PC-3 (cell line): ENCODE measurements at regions not wholly inside any gene's neighbourhood (a gene's known extent, or its start where the extent isn't known, plus 50 kb on each side); places are given as distances from the start of the nearest gene placed in this dataset.

Experiments
- ATAC-seq: fragments of 200-7000 bp; cut with Tn5 transposase; 2 replicates; pipeline ENCODE4 v1.9.1; 2020; ENCODE audit warnings: mild to moderate bottlenecking, moderate library complexity
- BruUV-seq: library from RNA; stranded (reverse); fragments of 400-500 nt; replicated peaks from 2 replicates; lab custom pipeline; 2021; lab: Mats Ljungman, UMichigan
- CTCF ChIA-PET: fragments of 300-600 bp; sonication (Branson Sonifier 250); formaldehyde crosslinking; loops from one replicate; lab custom pipeline; 2022; ENCODE audit warnings: antibody characterized with exemption; lab: Charles Lee
- POLR2A ChIA-PET: fragments of 300-600 bp; sonication (Branson Sonifier 250); formaldehyde crosslinking; loops from one replicate; lab custom pipeline; 2022; ENCODE audit warnings: antibody characterized with exemption; ENCODE audit not compliant: unreplicated experiment; lab: Charles Lee
- DNase-seq: peaks from one replicate; pipeline ENCODE4 v3.0.0-alpha.2; 2015
- H2AFZ ChIP-seq: fragments of 300-600 bp; sonication (generic); 2 replicates; pipeline ENCODE4 v1.6.0; 2016; ENCODE audit warnings: antibody characterized with exemption, low read length
- H3F3A ChIP-seq: fragments of 300-600 bp; sonication (generic); one replicate; pipeline ENCODE4 v1.6.0; 2017; ENCODE audit warnings: antibody characterized with exemption, low read length, control low read depth, mild to moderate bottlenecking; ENCODE audit not compliant: unreplicated experiment
- H3K27ac ChIP-seq: fragments of 300-600 bp; sonication (generic); 2 replicates; pipeline ENCODE4 v1.5.1; 2016; ENCODE audit warnings: mild to moderate bottlenecking, low read length
- H3K27me3 ChIP-seq: fragments of 300-600 bp; sonication (generic); 2 replicates; pipeline ENCODE4 v1.6.1; 2016; ENCODE audit warnings: low read length, mixed read lengths
- H3K36me3 ChIP-seq: fragments of 300-600 bp; sonication (generic); 2 replicates; pipeline ENCODE4 v1.6.1; 2016; ENCODE audit warnings: low read depth, mixed run types, low read length, mixed read lengths
- H3K4me1 ChIP-seq: fragments of 300-600 bp; sonication (generic); 2 replicates; pipeline ENCODE4 v1.5.1; 2016; ENCODE audit warnings: low read length; ENCODE audit not compliant: insufficient read depth
- H3K4me2 ChIP-seq: fragments of 300-600 bp; sonication (generic); 2 replicates; pipeline ENCODE4 v1.6.0; 2016; ENCODE audit warnings: low read length
- H3K4me3 ChIP-seq: fragments of 300-600 bp; sonication (generic); 2 replicates; pipeline ENCODE4 v1.5.1; 2016; ENCODE audit warnings: mild to moderate bottlenecking, low read length, mixed read lengths
- H3K79me2 ChIP-seq: fragments of 300-600 bp; sonication (generic); 2 replicates; pipeline ENCODE4 v1.6.1; 2017; ENCODE audit warnings: low read length, mixed read lengths
- H3K9ac ChIP-seq: fragments of 300-600 bp; sonication (generic); 2 replicates; pipeline ENCODE4 v1.6.0; 2016; ENCODE audit warnings: mild to moderate bottlenecking, low read length
- H3K9me2 ChIP-seq: fragments of 300-600 bp; sonication (generic); replicated peaks from 2 replicates; pipeline ENCODE4 v1.6.1; 2016; ENCODE audit warnings: mixed run types, low read length, mixed read lengths
- H3K9me3 ChIP-seq: fragments of 300-600 bp; sonication (generic); 2 replicates; pipeline ENCODE4 v1.6.1; 2016; ENCODE audit warnings: low read length, mixed read lengths
- H4K20me1 ChIP-seq: fragments of 300-600 bp; sonication (generic); 2 replicates; pipeline ENCODE4 v1.6.1; 2016; ENCODE audit warnings: low read length, mixed read lengths
- EZH2 ChIP-seq: fragments of 300-600 bp; sonication (generic); IDR thresholded peaks from one replicate; pipeline ENCODE4 v1.6.1; 2017; ENCODE audit warnings: antibody characterized with exemption, mild to moderate bottlenecking, low read length; ENCODE audit not compliant: unreplicated experiment
- EZH2phosphoT487 ChIP-seq: fragments of 300-600 bp; sonication (generic); IDR thresholded peaks from 2 replicates; pipeline ENCODE4 v1.6.1; 2018; ENCODE audit warnings: mild to moderate bottlenecking, antibody characterized with exemption, low read length, borderline replicate concordance
- intact Hi-C: fragments of 100-400 bp; cut with micrococcal nuclease; formaldehyde crosslinking; loops from 2 replicates; pipeline ENCODE4 v1.9.0; 2023
- TF ChIP-seq, protein P1 (sequence below): fragments of 300-600 bp; sonication (generic); conservative IDR thresholded peaks from 2 replicates; pipeline ENCODE4 v1.5.1; 2017; ENCODE audit warnings: antibody characterized with exemption, low read depth, mild to moderate bottlenecking, low read length

DNA sequence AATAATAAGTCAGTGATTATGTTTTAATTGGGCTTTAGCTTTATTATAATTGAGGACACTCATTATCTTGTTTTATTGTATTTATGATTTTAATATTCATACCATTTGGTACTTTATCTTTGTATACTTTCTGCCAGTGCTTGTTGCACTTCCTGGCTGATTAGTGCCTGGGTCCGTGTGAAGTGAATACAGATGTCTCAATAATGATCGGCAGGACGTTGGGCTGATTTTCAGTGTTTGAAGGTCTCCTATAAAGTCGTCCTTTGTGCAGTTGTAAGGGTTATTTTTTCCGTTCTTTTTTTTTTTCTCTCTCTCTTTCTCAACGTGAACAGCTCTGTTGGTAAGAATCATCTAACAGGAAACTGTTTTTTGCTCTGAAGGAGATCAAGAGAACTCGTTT is 450.0 kb upstream of the POU3F2 start:
- H3K4me1 ChIP-seq = no peaks in the 10 kb centered on the region
- H3K9me2 ChIP-seq = no peaks in the 10 kb centered on the region
- H3K4me3 ChIP-seq = no peak overlapping the region
- no peak overlapping the region for H3K4me2 ChIP-seq
- BruUV-seq = no TSS peak
- no peaks in the 10 kb centered on the region for H3K27me3 ChIP-seq
- DNase-seq = no peak
- no peaks in the 10 kb centered on the region for H3K36me3 ChIP-seq
- ATAC-seq = no peak
- CTCF ChIA-PET = no interaction called here
- no peaks in the 10 kb centered on the region for H4K20me1 ChIP-seq
- H3K9me3 ChIP-seq = no peaks in the 10 kb centered on the region
- intact Hi-C loops = no loop called here
- no peak overlapping the region for H2AFZ ChIP-seq
- POLR2A ChIA-PET = no interaction called here
- no peak for TF ChIP-seq EZH2phosphoT487
- TF ChIP-seq, protein P1, sequence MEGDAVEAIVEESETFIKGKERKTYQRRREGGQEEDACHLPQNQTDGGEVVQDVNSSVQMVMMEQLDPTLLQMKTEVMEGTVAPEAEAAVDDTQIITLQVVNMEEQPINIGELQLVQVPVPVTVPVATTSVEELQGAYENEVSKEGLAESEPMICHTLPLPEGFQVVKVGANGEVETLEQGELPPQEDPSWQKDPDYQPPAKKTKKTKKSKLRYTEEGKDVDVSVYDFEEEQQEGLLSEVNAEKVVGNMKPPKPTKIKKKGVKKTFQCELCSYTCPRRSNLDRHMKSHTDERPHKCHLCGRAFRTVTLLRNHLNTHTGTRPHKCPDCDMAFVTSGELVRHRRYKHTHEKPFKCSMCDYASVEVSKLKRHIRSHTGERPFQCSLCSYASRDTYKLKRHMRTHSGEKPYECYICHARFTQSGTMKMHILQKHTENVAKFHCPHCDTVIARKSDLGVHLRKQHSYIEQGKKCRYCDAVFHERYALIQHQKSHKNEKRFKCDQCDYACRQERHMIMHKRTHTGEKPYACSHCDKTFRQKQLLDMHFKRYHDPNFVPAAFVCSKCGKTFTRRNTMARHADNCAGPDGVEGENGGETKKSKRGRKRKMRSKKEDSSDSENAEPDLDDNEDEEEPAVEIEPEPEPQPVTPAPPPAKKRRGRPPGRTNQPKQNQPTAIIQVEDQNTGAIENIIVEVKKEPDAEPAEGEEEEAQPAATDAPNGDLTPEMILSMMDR = no peak
- no peak for TF ChIP-seq EZH2
- no peaks in the 10 kb centered on the region for H3K79me2 ChIP-seq
- no peak overlapping the region for H3K27ac ChIP-seq
- no peak overlapping the region for H3K9ac ChIP-seq
- H3F3A ChIP-seq = no peaks in the 10 kb centered on the region

DNA sequence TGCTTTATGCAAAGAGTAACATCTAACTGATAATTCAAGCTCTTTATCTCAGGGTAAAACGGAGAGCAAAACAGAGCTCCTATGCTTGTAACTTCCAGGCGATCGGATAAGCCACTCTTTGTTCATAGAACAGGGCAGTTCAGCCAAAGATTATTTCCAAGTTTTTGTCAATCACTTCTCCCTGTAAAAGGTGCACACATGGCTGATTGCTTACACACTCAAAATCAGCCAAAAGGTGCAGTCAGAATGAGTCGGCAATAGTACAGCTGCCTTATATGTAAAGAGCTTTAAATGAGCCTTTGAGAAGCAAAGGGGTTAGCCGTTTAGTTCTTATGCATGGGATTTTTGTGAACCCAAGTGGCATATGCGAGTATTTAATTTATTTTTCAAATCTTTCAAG is 449.6 kb upstream of the POU3F2 start:
- no peak overlapping the region for H3K4me3 ChIP-seq
- H3K4me1 ChIP-seq = no peaks in the 10 kb centered on the region
- no peaks in the 10 kb centered on the region for H3K79me2 ChIP-seq
- TF ChIP-seq, protein P1 = no peak
- no peak for TF ChIP-seq EZH2
- TF ChIP-seq EZH2phosphoT487 = no peak
- intact Hi-C loops = no loop called here
- no peak for ATAC-seq
- no peaks in the 10 kb centered on the region for H3K27me3 ChIP-seq
- no peak overlapping the region for H3K27ac ChIP-seq
- no peak overlapping the region for H3K4me2 ChIP-seq
- no peak for DNase-seq
- H3K9me2 ChIP-seq = no peaks in the 10 kb centered on the region
- H3F3A ChIP-seq = no peaks in the 10 kb centered on the region
- H3K9ac ChIP-seq = no peak overlapping the region
- no peaks in the 10 kb centered on the region for H3K36me3 ChIP-seq
- POLR2A ChIA-PET = no interaction called here
- CTCF ChIA-PET = no interaction called here
- no peaks in the 10 kb centered on the region for H4K20me1 ChIP-seq
- no peaks in the 10 kb centered on the region for H3K9me3 ChIP-seq
- H2AFZ ChIP-seq = no peak overlapping the region
- no TSS peak for BruUV-seq

DNA sequence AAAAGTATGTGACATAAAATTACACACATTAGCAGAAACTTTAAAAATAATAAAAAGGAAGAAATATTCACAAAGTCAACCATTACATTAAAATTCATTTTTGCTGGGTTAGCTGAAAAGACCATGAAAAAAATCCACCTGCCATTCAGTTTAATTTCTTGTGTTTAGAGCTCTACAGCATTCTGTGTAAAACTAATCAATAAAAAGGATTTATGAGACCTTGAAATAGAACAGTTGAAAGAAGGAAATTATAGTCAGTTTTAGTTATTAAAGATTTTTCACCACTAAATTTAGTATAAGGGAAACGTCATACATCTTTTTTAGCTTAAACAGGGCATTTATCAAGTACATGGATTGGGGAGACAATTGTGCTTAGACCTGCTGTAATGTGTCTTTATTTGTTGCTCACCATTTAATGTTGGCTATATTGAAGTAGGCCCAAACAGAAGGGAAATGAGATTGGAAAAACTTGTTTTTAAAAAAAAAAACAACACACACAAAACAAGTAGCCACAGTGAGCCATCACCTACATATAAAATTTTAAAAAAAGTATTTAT is 438.7 kb upstream of the POU3F2 start:
- Histone ChIP-seq H3K4me1 (no peaks in the 10 kb centered on the region), H3F3A (no peaks in the 10 kb centered on the region), H3K9me3 (no peaks in the 10 kb centered on the region), H3K36me3 (no peaks in the 10 kb centered on the region), H3K79me2 (no peaks in the 10 kb centered on the region), H3K27me3 (no peaks in the 10 kb centered on the region), H3K4me3 (no peak overlapping the region), H4K20me1 (no peaks in the 10 kb centered on the region), H3K4me2 (no peak overlapping the region), H2AFZ (no peak overlapping the region), H3K9ac (no peak overlapping the region), H3K27ac (no peak overlapping the region), H3K9me2 (no peaks in the 10 kb centered on the region)
- CTCF ChIA-PET = no interaction called here
- POLR2A ChIA-PET = no interaction called here
- ATAC-seq = no peak
- intact Hi-C loops = no loop called here
- BruUV-seq = no TSS peak
- no peak for DNase-seq
- TF ChIP-seq EZH2phosphoT487 = no peak
- TF ChIP-seq, protein P1 = no peak
- no peak for TF ChIP-seq EZH2
